ENCODE measurements at regions not wholly inside any gene's neighbourhood (a gene's known extent, or its start where the extent isn't known, plus 50 kb on each side); places are given as distances from the start of the nearest gene placed in this dataset.

GRCh38 chr14:100381395-100382105, 58.4 kb downstream of the SLC25A47 start:
- no peak overlapping the region for H3K27ac ChIP-seq (ENCODE audit: low read depth in 1 of 2, low read length in 2 of 2)
- H3K9me3 ChIP-seq (ENCODE audit: control insufficient read depth, low read length) = no peaks in the 10 kb centered on the region
- no peaks in the 10 kb centered on the region for H3K36me3 ChIP-seq (ENCODE audit: control insufficient read depth in 1 of 2, insufficient read depth in 2 of 2, low read length in 1 of 2)
- WGBS, 2 donors = 70 to 76% methylated on average over 11 of the region's 11 CpGs
- ATAC-seq (ENCODE audit: low FRiP score) = no peak
- H3K4me1 ChIP-seq (ENCODE audit: control insufficient read depth in 1 of 2, insufficient read depth in 2 of 2, low read length in 2 of 2) = no peaks in the 10 kb centered on the region
- H3K27me3 ChIP-seq (ENCODE audit: control insufficient read depth in 1 of 2, insufficient read depth in 2 of 2, low read length in 1 of 2) = no peaks in the 10 kb centered on the region
- H3K4me3 ChIP-seq (ENCODE audit: low read length in 2 of 2) = no peak overlapping the region
- intact Hi-C loops (cut with DNase I) = loop anchor here in 1 of 2 donors (5.0 kb wide), 1 partner anchor 271 kb away; no protein-coding TSS in a partner anchor
- no peak for DNase-seq

GRCh38 chr14:100382106-100382455, 58.9 kb downstream of the SLC25A47 start:
- no peak for ATAC-seq (ENCODE audit: low FRiP score)
- no peak for DNase-seq

GRCh38 chr14:100383727-100384158, 60.6 kb downstream of the SLC25A47 start:
- Histone ChIP-seq H3K27me3 (ENCODE audit: control insufficient read depth in 1 of 2, insufficient read depth in 2 of 2, low read length in 1 of 2) (no peaks in the 10 kb centered on the region), H3K4me3 (ENCODE audit: low read length in 2 of 2) (no peak overlapping the region), H3K9me3 (ENCODE audit: control insufficient read depth, low read length) (no peaks in the 10 kb centered on the region), H3K4me1 (ENCODE audit: control insufficient read depth in 1 of 2, insufficient read depth in 2 of 2, low read length in 2 of 2) (no peaks in the 10 kb centered on the region), H3K36me3 (ENCODE audit: control insufficient read depth in 1 of 2, insufficient read depth in 2 of 2, low read length in 1 of 2) (no peaks in the 10 kb centered on the region), H3K27ac (ENCODE audit: low read depth in 1 of 2, low read length in 2 of 2) (no peak overlapping the region)
- DNase-seq = peak in 1 of 2 donors; percentile 70
- ATAC-seq (ENCODE audit: low FRiP score) = peak; percentile 80
- intact Hi-C loops (cut with DNase I) = loop anchor here in 1 of 2 donors (2.0 to 5.0 kb wide), 2 partner anchors 269 to 1245 kb away; no protein-coding TSS in a partner anchor
- 44% methylated on average over 10 of the region's 10 CpGs for WGBS, 2 donors

More at GRCh38 chr14:100382106-100382455, 58.9 kb downstream of the SLC25A47 start:
- no peak overlapping the region for H3K4me3 ChIP-seq (ENCODE audit: low read length in 2 of 2)
- no peak overlapping the region for H3K27ac ChIP-seq (ENCODE audit: low read depth in 1 of 2, low read length in 2 of 2)
- H3K36me3 ChIP-seq (ENCODE audit: control insufficient read depth in 1 of 2, insufficient read depth in 2 of 2, low read length in 1 of 2) = no peaks in the 10 kb centered on the region
- no peaks in the 10 kb centered on the region for H3K4me1 ChIP-seq (ENCODE audit: control insufficient read depth in 1 of 2, insufficient read depth in 2 of 2, low read length in 2 of 2)
- no peaks in the 10 kb centered on the region for H3K9me3 ChIP-seq (ENCODE audit: control insufficient read depth, low read length)
- intact Hi-C loops (cut with DNase I) = loop anchor here in 1 of 2 donors (5.0 kb wide), 1 partner anchor 270 kb away; no protein-coding TSS in a partner anchor
- 76 to 82% methylated on average over 7 of the region's 7 CpGs for WGBS, 2 donors
- no peaks in the 10 kb centered on the region for H3K27me3 ChIP-seq (ENCODE audit: control insufficient read depth in 1 of 2, insufficient read depth in 2 of 2, low read length in 1 of 2)

- DNase-seq (no peak), ATAC-seq (ENCODE audit: low FRiP score) (no peak)
- no peaks in the 10 kb centered on the region for H3K9me3 ChIP-seq (ENCODE audit: control insufficient read depth, low read length)
- intact Hi-C loops (cut with DNase I) = loop anchor here in 1 of 2 donors (2.0 to 5.0 kb wide), 2 partner anchors 268 to 1245 kb away; no protein-coding TSS in a partner anchor
- no peaks in the 10 kb centered on the region for H3K27me3 ChIP-seq (ENCODE audit: control insufficient read depth in 1 of 2, insufficient read depth in 2 of 2, low read length in 1 of 2)
- no peaks in the 10 kb centered on the region for H3K36me3 ChIP-seq (ENCODE audit: control insufficient read depth in 1 of 2, insufficient read depth in 2 of 2, low read length in 1 of 2)
- no peaks in the 10 kb centered on the region for H3K4me1 ChIP-seq (ENCODE audit: control insufficient read depth in 1 of 2, insufficient read depth in 2 of 2, low read length in 2 of 2)
- no peak overlapping the region for H3K4me3 ChIP-seq (ENCODE audit: low read length in 2 of 2)
- H3K27ac ChIP-seq (ENCODE audit: low read depth in 1 of 2, low read length in 2 of 2) = no peak overlapping the region
- 74 to 80% methylated on average over 5 of the region's 5 CpGs for WGBS, 2 donors
Measured at GRCh38 chr14:100384277-100384676, 61.1 kb downstream of the SLC25A47 start.

- H3K27ac ChIP-seq (ENCODE audit: low read depth in 1 of 2, low read length in 2 of 2) = no peak overlapping the region
- no peak for ATAC-seq (ENCODE audit: low FRiP score)
Measured at GRCh38 chr14:100384819-100385813, 62.0 kb downstream of the SLC25A47 start.

GRCh38 chr14:100386121-100386520, 63.0 kb downstream of the SLC25A47 start:
- DNase-seq (no peak), ATAC-seq (ENCODE audit: low FRiP score) (no peak)
- Histone ChIP-seq H3K4me3 (ENCODE audit: low read length in 2 of 2) (no peak overlapping the region), H3K4me1 (ENCODE audit: control insufficient read depth in 1 of 2, insufficient read depth in 2 of 2, low read length in 2 of 2) (no peaks in the 10 kb centered on the region), H3K9me3 (ENCODE audit: control insufficient read depth, low read length) (no peaks in the 10 kb centered on the region), H3K27ac (ENCODE audit: low read depth in 1 of 2, low read length in 2 of 2) (no peak overlapping the region), H3K27me3 (ENCODE audit: control insufficient read depth in 1 of 2, insufficient read depth in 2 of 2, low read length in 1 of 2) (no peaks in the 10 kb centered on the region), H3K36me3 (ENCODE audit: control insufficient read depth in 1 of 2, insufficient read depth in 2 of 2, low read length in 1 of 2) (no peaks in the 10 kb centered on the region)
- intact Hi-C loops (cut with DNase I) = loop anchor here in 1 of 2 donors (5.0 kb wide), 1 partner anchor 1241 kb away; no protein-coding TSS in a partner anchor
- WGBS, 2 donors = 42 to 64% methylated on average over 2 of the region's 2 CpGs

More at GRCh38 chr14:100384819-100385813, 62.0 kb downstream of the SLC25A47 start:
- 58 to 76% methylated on average over 16 of the region's 16 CpGs for WGBS, 2 donors
- Histone ChIP-seq H3K9me3 (ENCODE audit: control insufficient read depth, low read length) (no peaks in the 10 kb centered on the region), H3K4me3 (ENCODE audit: low read length in 2 of 2) (no peak overlapping the region), H3K36me3 (ENCODE audit: control insufficient read depth in 1 of 2, insufficient read depth in 2 of 2, low read length in 1 of 2) (no peaks in the 10 kb centered on the region), H3K27me3 (ENCODE audit: control insufficient read depth in 1 of 2, insufficient read depth in 2 of 2, low read length in 1 of 2) (no peaks in the 10 kb centered on the region), H3K4me1 (ENCODE audit: control insufficient read depth in 1 of 2, insufficient read depth in 2 of 2, low read length in 2 of 2) (no peaks in the 10 kb centered on the region)
- DNase-seq = no peak
- intact Hi-C loops (cut with DNase I) = loop anchor here (2.0 to 5.0 kb wide), 3 partner anchors 267 to 1244 kb away; no protein-coding TSS in a partner anchor

- H3K4me1 ChIP-seq (ENCODE audit: control insufficient read depth in 1 of 2, insufficient read depth in 2 of 2, low read length in 2 of 2) = no peaks in the 10 kb centered on the region
- H3K4me3 ChIP-seq (ENCODE audit: low read length in 2 of 2) = no peak overlapping the region
- no peaks in the 10 kb centered on the region for H3K27me3 ChIP-seq (ENCODE audit: control insufficient read depth in 1 of 2, insufficient read depth in 2 of 2, low read length in 1 of 2)
- ATAC-seq (ENCODE audit: low FRiP score) (no peak), DNase-seq (no peak)
- intact Hi-C loops (cut with DNase I) = loop anchor here in 1 of 2 donors (5.0 kb wide), 1 partner anchor 1240 kb away; no protein-coding TSS in a partner anchor
- 80 to 85% methylated on average over 2 of the region's 2 CpGs for WGBS, 2 donors
- H3K27ac ChIP-seq (ENCODE audit: low read depth in 1 of 2, low read length in 2 of 2) = no peak overlapping the region
- H3K36me3 ChIP-seq (ENCODE audit: control insufficient read depth in 1 of 2, insufficient read depth in 2 of 2, low read length in 1 of 2) = no peaks in the 10 kb centered on the region
- no peaks in the 10 kb centered on the region for H3K9me3 ChIP-seq (ENCODE audit: control insufficient read depth, low read length)
Measured at GRCh38 chr14:100386846-100387245, 63.7 kb downstream of the SLC25A47 start.

- DNase-seq (no peak), ATAC-seq (ENCODE audit: low FRiP score) (no peak)
- 89 to 96% methylated on average over 6 of the region's 6 CpGs for WGBS, 2 donors
- Histone ChIP-seq H3K36me3 (ENCODE audit: control insufficient read depth in 1 of 2, insufficient read depth in 2 of 2, low read length in 1 of 2) (no peaks in the 10 kb centered on the region), H3K4me3 (ENCODE audit: low read length in 2 of 2) (no peak overlapping the region), H3K27me3 (ENCODE audit: control insufficient read depth in 1 of 2, insufficient read depth in 2 of 2, low read length in 1 of 2) (no peaks in the 10 kb centered on the region), H3K27ac (ENCODE audit: low read depth in 1 of 2, low read length in 2 of 2) (no peak overlapping the region), H3K4me1 (ENCODE audit: control insufficient read depth in 1 of 2, insufficient read depth in 2 of 2, low read length in 2 of 2) (no peaks in the 10 kb centered on the region), H3K9me3 (ENCODE audit: control insufficient read depth, low read length) (no peaks in the 10 kb centered on the region)
- intact Hi-C loops (cut with DNase I) = loop anchor here in 1 of 2 donors (5.0 kb wide), 1 partner anchor 1240 kb away; no protein-coding TSS in a partner anchor
Measured at GRCh38 chr14:100387450-100387849, 64.3 kb downstream of the SLC25A47 start.
